Muscle layer of duodenum (tissue), 2 donors: ENCODE measurements at regions not wholly inside any gene's neighbourhood (a gene's known extent, or its start where the extent isn't known, plus 50 kb on each side); places are given as distances from the start of the nearest gene placed in this dataset.

Source experiments
- H3K27ac ChIP-seq: one replicate; pipeline ENCODE4 v1.7.0; 2013; ENCODE audit warnings: mild to moderate bottlenecking, low read length
- H3K27me3 ChIP-seq: one replicate; pipeline ENCODE4 v1.7.0; 2013; ENCODE audit warnings: low read depth, mild to moderate bottlenecking, control low read depth, low read length
- H3K36me3 ChIP-seq, 2 donors: one replicate each; pipeline ENCODE4 v1.7.0; 2013; ENCODE audit warnings: low read length in 2 of 2, control low read depth in 1 of 2, mild to moderate bottlenecking in 1 of 2; ENCODE audit not compliant: insufficient read depth in 2 of 2, control insufficient read depth in 1 of 2
- H3K4me1 ChIP-seq, 2 donors: one replicate each; pipeline ENCODE4 v1.7.0; 2013; ENCODE audit warnings: low read length in 2 of 2, mild to moderate bottlenecking in 2 of 2, control low read depth in 1 of 2, moderate library complexity in 1 of 2; ENCODE audit not compliant: insufficient read depth in 2 of 2, control insufficient read depth in 1 of 2
- H3K4me3 ChIP-seq, 2 donors: one replicate each; pipeline ENCODE4 v1.7.0; 2013; ENCODE audit warnings: low read length in 2 of 2, low read depth in 1 of 2, mild to moderate bottlenecking in 1 of 2
- H3K9me3 ChIP-seq, 2 donors: one replicate each; pipeline ENCODE4 v1.7.0; 2013; ENCODE audit warnings: low read length in 2 of 2, control low read depth in 1 of 2, mild to moderate bottlenecking in 1 of 2; ENCODE audit not compliant: control insufficient read depth in 1 of 2
- donor health status: healthy.

DNA sequence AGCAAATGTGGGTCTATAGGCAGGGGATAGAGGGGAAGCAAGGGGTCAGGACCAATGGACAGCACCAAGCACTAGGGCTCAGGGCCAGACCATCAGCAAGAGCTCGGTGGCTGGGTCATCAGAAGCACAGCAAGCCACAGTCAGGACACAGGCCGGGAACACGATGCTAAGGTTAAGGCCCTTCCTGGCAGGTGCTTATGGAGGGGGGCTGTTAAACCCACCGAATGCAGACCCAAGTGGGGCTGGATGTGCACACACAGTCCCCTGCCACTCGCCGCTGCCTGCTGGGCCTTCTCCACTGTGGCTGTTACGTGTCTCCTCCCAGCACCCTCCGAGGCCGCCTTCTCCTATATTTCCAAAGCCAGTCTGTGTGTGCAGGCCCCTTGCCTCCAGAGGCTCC, 220.1 kb downstream of the TOMM20 start:
- H3K27me3 ChIP-seq: no peaks in the 10 kb centered on the region
- H3K4me3 ChIP-seq: no peak overlapping the region
- no peaks in the 10 kb centered on the region for H3K9me3 ChIP-seq
- H3K4me1 ChIP-seq: peaks cover 6 to 11% of the 10 kb centered on the region in 2 donors
- H3K36me3 ChIP-seq: no peaks in the 10 kb centered on the region
- peak overlapping the region; percentile 73 for H3K27ac ChIP-seq

DNA sequence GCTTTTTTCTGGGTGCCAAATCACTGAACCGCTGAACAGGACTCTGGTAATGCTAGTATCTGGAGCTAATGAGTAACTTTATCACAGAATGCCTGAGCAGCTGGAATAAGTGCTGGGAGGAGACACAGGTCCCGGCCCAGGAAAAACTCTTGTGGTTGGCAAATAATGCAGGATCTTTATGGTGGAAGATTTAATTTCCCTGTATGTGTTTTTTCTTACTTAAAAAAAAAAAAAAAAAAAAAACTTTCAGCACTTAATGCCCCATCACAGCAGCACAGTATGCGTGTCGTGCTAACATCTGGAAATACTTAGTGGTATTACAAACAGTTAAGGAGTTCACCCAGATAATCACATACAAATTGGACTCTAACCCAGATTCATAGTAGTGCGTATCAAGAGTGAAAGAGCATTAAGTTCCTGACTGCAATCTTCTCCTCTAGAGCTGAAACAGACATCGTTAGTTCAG, 220.7 kb downstream of the TOMM20 start:
- Histone ChIP-seq H3K9me3 (no peaks in the 10 kb centered on the region), H3K27me3 (no peaks in the 10 kb centered on the region), H3K36me3 (no peaks in the 10 kb centered on the region), H3K4me3 (no peak overlapping the region), H3K27ac (peak overlapping the region; percentile 74), H3K4me1 (peaks cover 6 to 9% of the 10 kb centered on the region in 2 donors)

DNA sequence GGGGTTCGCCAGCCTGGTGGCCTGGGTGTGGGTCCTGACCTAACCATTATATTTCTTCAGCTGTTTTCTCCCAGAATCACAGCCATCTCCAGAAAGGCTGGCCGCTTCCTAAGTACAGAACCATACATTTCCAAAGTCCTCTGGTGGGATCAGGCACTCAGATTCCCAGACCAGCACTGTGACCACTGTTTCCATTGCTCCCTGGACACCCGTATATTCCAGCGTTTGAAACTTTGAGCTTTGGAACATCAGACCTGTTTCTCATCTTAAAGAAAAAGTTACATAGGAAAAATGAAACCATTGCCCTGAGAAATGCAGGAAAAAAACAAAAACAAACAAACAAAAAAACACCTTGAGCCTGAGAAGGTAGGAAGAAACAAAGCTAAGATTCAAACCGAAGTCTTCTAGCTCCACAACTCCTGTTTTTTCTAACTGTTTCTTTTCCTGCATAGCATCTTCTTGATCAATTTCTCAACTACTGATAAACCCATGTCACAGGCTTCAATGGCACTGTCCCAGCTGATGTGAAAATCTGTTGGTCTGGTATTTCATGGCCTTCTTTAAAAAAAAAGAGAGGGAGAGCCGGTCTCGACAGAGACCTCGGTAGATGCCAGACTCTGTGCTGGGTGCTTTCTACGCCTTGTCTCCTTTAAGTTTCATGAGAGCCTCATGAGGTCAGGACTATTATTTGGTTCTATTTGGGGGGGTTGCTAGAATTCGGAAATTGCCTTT, 221.3 kb downstream of the TOMM20 start:
- H3K4me3 ChIP-seq: no peak overlapping the region
- H3K9me3 ChIP-seq: no peaks in the 10 kb centered on the region
- no peaks in the 10 kb centered on the region for H3K27me3 ChIP-seq
- H3K36me3 ChIP-seq: no peaks in the 10 kb centered on the region
- H3K4me1 ChIP-seq: peaks cover 3 to 6% of the 10 kb centered on the region in 2 donors
- peak overlapping the region; percentile 74 for H3K27ac ChIP-seq

DNA sequence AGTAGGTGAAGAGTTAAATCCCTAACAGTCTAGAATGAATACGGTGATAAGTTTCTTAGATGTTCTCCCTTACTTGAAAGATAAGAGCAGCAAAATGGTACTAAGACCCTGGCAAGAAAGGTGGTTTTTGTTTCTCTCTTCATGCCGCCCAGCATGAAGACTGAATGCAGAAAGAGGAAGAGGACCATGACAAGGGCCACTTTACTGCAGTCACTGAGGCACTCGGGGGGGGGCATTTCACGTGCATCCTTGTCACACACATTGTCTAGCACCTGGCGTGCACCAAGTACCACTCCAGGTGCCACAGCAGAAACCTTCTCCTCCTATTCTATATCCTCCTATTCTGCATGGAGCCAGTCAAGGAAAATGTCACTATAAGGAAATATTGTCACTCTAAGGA, 222.0 kb downstream of the TOMM20 start:
- Histone ChIP-seq H3K27ac (no peak overlapping the region), H3K36me3 (no peaks in the 10 kb centered on the region), H3K4me1 (peaks cover 0 to 6% of the 10 kb centered on the region in 2 donors), H3K27me3 (no peaks in the 10 kb centered on the region), H3K9me3 (no peaks in the 10 kb centered on the region), H3K4me3 (no peak overlapping the region)

DNA sequence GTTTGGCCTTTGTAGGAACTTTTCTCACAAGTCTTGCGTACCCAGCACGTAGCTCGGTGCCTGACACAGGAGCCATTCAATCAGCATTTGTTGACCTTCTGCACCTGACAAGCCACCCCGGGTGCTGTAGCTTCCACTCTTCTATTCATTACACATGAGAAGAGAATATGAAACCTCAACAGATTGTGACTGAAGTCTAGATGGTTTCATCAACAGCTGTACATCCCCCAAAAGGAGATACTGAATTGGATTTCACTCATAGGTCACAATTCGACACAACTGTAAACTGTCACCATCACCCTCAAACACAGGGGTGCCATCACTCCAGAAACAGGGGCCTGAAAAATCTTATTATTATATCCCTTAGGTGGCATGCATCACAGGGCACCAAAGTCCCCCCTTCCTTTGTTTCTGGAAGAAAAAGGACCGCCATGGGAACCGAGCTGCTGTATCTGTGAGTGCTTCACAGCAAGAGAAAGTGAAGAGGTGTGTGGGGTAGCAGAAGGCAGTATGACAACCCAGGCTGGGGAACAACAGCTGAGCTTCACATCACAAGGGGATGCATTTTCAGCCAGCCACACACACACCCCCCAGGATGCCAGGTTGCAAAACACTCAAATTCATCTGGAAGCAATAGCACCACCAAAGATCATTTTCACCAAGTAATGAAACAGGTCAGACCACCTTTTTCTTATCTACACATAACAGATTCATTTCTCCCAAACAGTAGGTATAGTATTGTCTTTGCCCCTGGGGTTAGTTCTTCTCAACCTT, 225.7 kb downstream of the TOMM20 start:
- Histone ChIP-seq H3K27ac (no peak overlapping the region), H3K4me1 (peaks cover 0 to 6% of the 10 kb centered on the region in 2 donors), H3K36me3 (no peaks in the 10 kb centered on the region), H3K9me3 (no peaks in the 10 kb centered on the region), H3K4me3 (no peak overlapping the region), H3K27me3 (no peaks in the 10 kb centered on the region)

DNA sequence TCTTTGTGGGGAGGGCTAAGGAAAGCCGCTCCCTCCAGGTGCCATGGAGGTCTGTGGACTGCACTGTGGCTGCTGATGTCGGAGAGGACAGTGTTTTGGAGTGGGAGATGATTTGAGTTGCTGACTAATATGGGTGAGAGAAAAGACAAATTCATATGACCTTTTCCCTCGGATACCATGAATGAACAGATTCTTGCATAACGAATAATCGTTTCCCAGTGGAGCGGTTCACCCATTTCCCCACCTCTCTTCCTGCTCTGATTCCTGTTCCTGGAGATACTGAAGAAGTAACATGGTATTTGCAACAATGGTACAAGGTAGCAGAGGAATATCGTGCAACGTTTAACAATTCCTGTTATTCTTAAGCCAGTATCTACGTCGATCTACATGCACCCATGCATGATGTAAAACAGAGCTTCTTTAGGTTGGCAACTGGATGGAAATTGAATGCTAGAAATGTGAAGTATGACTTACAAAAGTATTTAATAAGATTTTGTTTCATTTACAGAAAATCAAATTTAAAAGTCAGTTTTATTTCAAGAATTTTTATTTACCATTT, 227.1 kb downstream of the TOMM20 start:
- Histone ChIP-seq H3K27me3 (no peaks in the 10 kb centered on the region), H3K27ac (no peak overlapping the region), H3K4me3 (no peak overlapping the region), H3K4me1 (no peaks in the 10 kb centered on the region), H3K9me3 (no peaks in the 10 kb centered on the region), H3K36me3 (no peaks in the 10 kb centered on the region)

DNA sequence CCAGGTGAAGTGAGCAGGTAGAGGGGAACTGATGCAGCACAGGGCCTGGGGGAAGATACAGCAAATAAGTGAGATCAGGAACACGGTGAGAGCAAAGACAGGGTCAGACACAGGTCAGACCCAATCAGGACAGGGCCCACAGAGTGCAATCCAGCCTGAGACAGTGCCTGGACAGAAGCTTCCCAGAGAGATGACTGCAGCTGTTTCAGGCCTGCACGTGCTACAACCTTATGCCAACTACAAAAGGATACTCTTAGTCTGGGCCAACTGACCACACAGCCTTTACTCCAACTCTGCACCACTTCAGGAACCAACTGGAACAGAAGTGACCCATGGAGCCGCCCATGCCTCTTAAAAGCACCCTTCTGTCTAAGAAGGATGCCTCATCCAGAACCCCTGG, 228.0 kb downstream of the TOMM20 start:
- Histone ChIP-seq H3K36me3 (no peaks in the 10 kb centered on the region), H3K4me1 (no peaks in the 10 kb centered on the region), H3K9me3 (no peaks in the 10 kb centered on the region), H3K27ac (no peak overlapping the region), H3K27me3 (no peaks in the 10 kb centered on the region), H3K4me3 (no peak overlapping the region)

DNA sequence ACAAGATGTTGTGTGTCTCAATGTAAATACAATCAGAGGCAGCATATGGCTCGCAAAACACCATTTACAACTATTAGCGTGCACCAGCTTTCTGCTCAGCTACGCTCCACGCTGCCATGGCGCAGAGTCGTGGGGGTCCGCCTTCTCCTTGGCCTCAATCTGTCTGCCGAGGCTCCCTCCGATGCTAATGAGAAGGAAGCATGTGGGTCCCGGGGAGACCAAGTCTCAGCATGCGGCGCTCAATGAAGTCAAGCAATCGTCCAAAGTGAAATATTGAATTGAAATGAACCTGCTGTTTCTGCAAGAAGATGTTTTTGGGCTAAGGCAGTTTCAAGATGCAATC, 228.9 kb downstream of the TOMM20 start:
- Histone ChIP-seq H3K27me3 (no peaks in the 10 kb centered on the region), H3K27ac (no peak overlapping the region), H3K9me3 (no peaks in the 10 kb centered on the region), H3K4me1 (no peaks in the 10 kb centered on the region), H3K36me3 (no peaks in the 10 kb centered on the region), H3K4me3 (no peak overlapping the region)

DNA sequence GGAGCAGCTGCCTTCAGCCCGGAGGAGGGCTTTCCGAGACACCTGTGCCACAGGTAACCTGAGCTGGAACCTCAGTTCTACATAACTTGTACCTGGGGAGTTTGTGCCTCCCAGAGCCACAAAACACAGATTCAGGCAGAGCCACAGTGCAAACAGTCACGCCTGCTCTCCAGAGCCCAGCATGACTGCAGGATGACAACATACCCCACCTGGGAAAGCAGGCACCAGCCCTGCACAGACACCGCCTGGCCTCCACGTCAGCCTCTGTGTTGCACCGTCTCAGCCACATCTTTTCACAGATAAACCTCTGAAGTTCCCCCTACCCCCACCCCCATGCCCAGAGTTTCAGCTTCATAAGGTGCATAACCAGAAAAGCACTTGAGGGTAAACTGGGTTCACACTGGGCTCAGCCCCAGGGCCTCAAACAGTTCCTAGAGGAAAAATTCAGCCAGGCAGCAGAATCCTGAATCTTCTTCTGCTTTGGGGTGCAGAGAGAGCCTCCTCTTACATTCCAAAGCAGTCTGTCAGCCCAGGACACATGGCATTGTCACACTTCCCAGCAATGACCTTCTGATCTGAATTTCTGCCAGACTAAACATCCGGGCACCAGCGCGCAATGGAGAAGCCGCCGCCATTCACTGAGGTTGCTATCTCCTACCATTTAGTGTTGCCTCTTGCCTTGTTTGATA, 229.5 kb downstream of the TOMM20 start:
- H3K9me3 ChIP-seq: no peaks in the 10 kb centered on the region
- H3K36me3 ChIP-seq: no peaks in the 10 kb centered on the region
- H3K27ac ChIP-seq: no peak overlapping the region
- H3K4me3 ChIP-seq: no peak overlapping the region
- no peaks in the 10 kb centered on the region for H3K27me3 ChIP-seq
- H3K4me1 ChIP-seq: no peaks in the 10 kb centered on the region

DNA sequence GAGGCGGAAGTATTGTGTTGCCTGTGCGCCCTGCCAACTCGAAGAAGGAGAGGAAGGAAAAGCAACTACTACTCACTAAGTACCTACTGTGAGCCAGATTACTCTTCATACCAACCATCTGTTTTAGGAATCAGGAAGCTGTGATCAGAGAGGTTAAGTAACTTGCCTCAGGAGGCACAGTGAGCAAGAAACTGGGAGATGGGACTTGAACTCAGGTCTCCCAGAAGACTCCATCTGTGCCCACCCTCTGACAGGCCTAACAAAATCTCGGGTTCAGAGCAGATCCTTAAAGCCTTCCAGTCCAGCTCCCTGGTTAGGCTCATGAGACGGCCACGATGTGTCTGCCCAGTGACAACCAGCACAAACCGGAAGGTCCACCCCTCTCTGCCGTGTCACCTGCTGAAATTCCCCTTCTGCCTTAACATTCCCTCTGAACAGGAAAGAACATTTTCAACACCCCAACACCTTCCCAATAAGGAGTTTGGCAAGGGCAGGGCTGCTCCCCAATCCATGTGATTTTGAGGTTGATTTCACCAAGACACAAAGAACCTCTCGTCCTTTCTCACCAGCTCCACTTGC, 230.1 kb downstream of the TOMM20 start:
- no peak overlapping the region for H3K27ac ChIP-seq
- H3K9me3 ChIP-seq: no peaks in the 10 kb centered on the region
- no peaks in the 10 kb centered on the region for H3K27me3 ChIP-seq
- no peak overlapping the region for H3K4me3 ChIP-seq
- H3K36me3 ChIP-seq: no peaks in the 10 kb centered on the region
- H3K4me1 ChIP-seq: no peaks in the 10 kb centered on the region
